GM12878 (cell line): ENCODE measurements at regions not wholly inside any gene's neighbourhood (a gene's known extent, or its start where the extent isn't known, plus 50 kb on each side); places are given as distances from the start of the nearest gene placed in this dataset.

Experiments used
- ATAC-seq: fragments of 200-7000 bp; cut with Tn5 transposase; 3 replicates; pipeline ENCODE4 v1.9.1; 2020; ENCODE audit warnings: mild to moderate bottlenecking, moderate library complexity
- BruUV-seq: library from RNA; stranded (reverse); fragments of 400-500 nt; replicated peaks from 2 replicates; lab custom pipeline; 2021; lab: Mats Ljungman, UMichigan
- CTCF ChIA-PET: fragments of 300-600 bp; sonication (Branson Sonifier 250); formaldehyde crosslinking; extraction: SDS; loops from one replicate; lab custom pipeline; 2021; ENCODE audit warnings: inconsistent platforms; lab: Yijun Ruan, JAX
- POLR2A ChIA-PET: fragments of 350-600 bp; formaldehyde crosslinking; extraction: SDS; loops from one replicate; lab custom pipeline; 2021; ENCODE audit warnings: inconsistent platforms; lab: Charles Lee
- RAD21 ChIA-PET: fragments of 300-600 bp; sonication (Branson Sonifier 250); formaldehyde crosslinking; loops from one replicate; lab custom pipeline; 2023; ENCODE audit warnings: antibody characterized with exemption; ENCODE audit not compliant: unreplicated experiment; lab: Charles Lee
- SMC1A ChIA-PET: fragments of 300-600 bp; sonication (Branson Sonifier 250); formaldehyde crosslinking; loops from one replicate; lab custom pipeline; 2023; ENCODE audit not compliant: unreplicated experiment, uncharacterized antibody; lab: Charles Lee
- DNase-seq: peaks from one replicate; pipeline ENCODE4 v3.0.0-alpha.2; 2011; ENCODE audit warnings: low read depth, low spot score
- FAIRE-seq: peaks from 3 replicates; lab custom pipeline; 2011; peaks lifted over from hg19 to GRCh38; lab: Jason Lieb, UNC
- H2AFZ ChIP-seq: 2 replicates; pipeline ENCODE4 v1.6.0; 2011; ENCODE audit warnings: low read depth, low read length, control low read depth; ENCODE audit not compliant: control insufficient read depth
- H3K27ac ChIP-seq: 2 replicates; pipeline ENCODE4 v1.5.1; 2011; ENCODE audit warnings: control low read depth; ENCODE audit not compliant: control insufficient read depth, insufficient read depth
- H3K27me3 ChIP-seq, 2 experiments: replicated peaks in 1 of 2; 2 replicates each; pipeline versions ENCODE4 v1.6.0 to v1.6.1; 2011; ENCODE audit warnings: low read length in 1 of 2; ENCODE audit not compliant: control insufficient read depth in 2 of 2, insufficient read depth in 2 of 2
- H3K36me3 ChIP-seq, 2 experiments: 2 replicates each; pipeline ENCODE4 v1.5.1; 2011; ENCODE audit warnings: low read length in 1 of 2; ENCODE audit not compliant: control insufficient read depth in 2 of 2, insufficient read depth in 2 of 2
- H3K4me1 ChIP-seq: 2 replicates; pipeline ENCODE4 v1.6.1; 2011; ENCODE audit warnings: mild to moderate bottlenecking, low read length, moderate library complexity, mixed read lengths; ENCODE audit not compliant: control insufficient read depth, insufficient read depth
- H3K4me2 ChIP-seq: 2 replicates; pipeline ENCODE4 v1.6.0; 2011; ENCODE audit warnings: control low read depth; ENCODE audit not compliant: control insufficient read depth, insufficient read depth
- H3K4me3 ChIP-seq: fragments of 200-600 bp; sonication (generic); 2 replicates; pipeline ENCODE4 v1.5.1; 2016
- H3K79me2 ChIP-seq: 2 replicates; pipeline ENCODE4 v1.6.0; 2011; ENCODE audit warnings: low read length; ENCODE audit not compliant: control insufficient read depth, insufficient read depth
- H3K9ac ChIP-seq: 2 replicates; pipeline ENCODE4 v1.8.0; 2011; ENCODE audit warnings: low read length, control low read depth, mixed read lengths; ENCODE audit not compliant: control insufficient read depth, insufficient read depth
- H3K9me3 ChIP-seq: replicated peaks from 3 replicates; pipeline ENCODE4 v1.5.1; 2011; ENCODE audit warnings: mild to moderate bottlenecking, low read length; ENCODE audit not compliant: control insufficient read depth, insufficient read depth
- H4K20me1 ChIP-seq: 2 replicates; pipeline ENCODE4 v1.6.0; 2011; ENCODE audit not compliant: control insufficient read depth, insufficient read depth
- CHD1 ChIP-seq: IDR thresholded peaks from 2 replicates; pipeline ENCODE4 v1.6.1; 2012; ENCODE audit warnings: low read depth, low read length, improper control_type of control experiment
- CREM ChIP-seq: IDR thresholded peaks from 2 replicates; pipeline ENCODE4 v1.6.1; 2014; ENCODE audit warnings: antibody characterized with exemption, low read depth
- EP300 ChIP-seq, 2 experiments: fragments of 150-350 bp in 1 of 2; IDR thresholded peaks; 2 replicates each; pipeline ENCODE4 v1.6.1; 2011 to 2012; ENCODE audit warnings: low read depth in 2 of 2, low read length in 2 of 2, borderline replicate concordance in 1 of 2, improper control_type of control experiment in 1 of 2, inconsistent platforms in 1 of 2; ENCODE audit not compliant: control insufficient read depth in 1 of 2
- EZH2 ChIP-seq: IDR thresholded peaks from 2 replicates; pipeline ENCODE4 v1.6.1; 2012; ENCODE audit warnings: low read depth, mild to moderate bottlenecking, control low read depth, inconsistent platforms, low read length, borderline replicate concordance; ENCODE audit not compliant: control insufficient read depth
- HDGF ChIP-seq: fragments of 450-650 bp; IDR thresholded peaks from 2 replicates; pipeline ENCODE4 v1.6.1; 2016; ENCODE audit warnings: antibody characterized with exemption
- IKZF1 ChIP-seq: fragments of 450-650 bp; conservative IDR thresholded peaks from 2 replicates; pipeline ENCODE4 v1.6.1; 2017; ENCODE audit warnings: antibody characterized with exemption, mild to moderate bottlenecking
- KDM1A ChIP-seq: fragments of 200-600 bp; sonication (generic); IDR thresholded peaks from 2 replicates; pipeline ENCODE4 v1.6.1; 2016; ENCODE audit warnings: borderline replicate concordance
- NR2C2 ChIP-seq: IDR thresholded peaks from 2 replicates; pipeline ENCODE4 v1.6.1; 2011; ENCODE audit warnings: borderline replicate concordance, low read depth; ENCODE audit not compliant: control insufficient read depth, insufficient read length
- SP1 ChIP-seq: IDR thresholded peaks from one replicate; pipeline ENCODE4 v1.6.1; 2011; ENCODE audit warnings: low read depth, low read length
- SPI1 ChIP-seq: IDR thresholded peaks from 2 replicates; pipeline ENCODE4 v1.6.1; 2011; ENCODE audit warnings: low read depth, mild to moderate bottlenecking, low read length, moderate library complexity, borderline replicate concordance; ENCODE audit not compliant: insufficient read depth
- SUPT20H ChIP-seq: IDR thresholded peaks from 2 replicates; pipeline ENCODE4 v1.6.1; 2011; ENCODE audit warnings: low read depth, mild to moderate bottlenecking, low read length, moderate library complexity, borderline replicate concordance; ENCODE audit not compliant: control insufficient read depth
- ZZZ3 ChIP-seq: IDR thresholded peaks from 2 replicates; pipeline ENCODE4 v1.6.1; 2011; ENCODE audit warnings: low read depth; ENCODE audit not compliant: control insufficient read depth, insufficient read length
- in situ Hi-C: fragments of 300-500 bp; cut with MboI; formaldehyde crosslinking; loops from 9 replicates; pipeline ENCODE4 v1.14.3; 2018; ENCODE audit warnings: mixed read lengths
- intact Hi-C: fragments of 100-400 bp; cut with micrococcal nuclease; formaldehyde crosslinking; loops from one replicate; pipeline ENCODE4 v1.14.2; 2022; ENCODE audit not compliant: unreplicated experiment
- TF ChIP-seq, protein P1 (sequence below): IDR thresholded peaks from 2 replicates; pipeline ENCODE4 v1.6.1; 2011; ENCODE audit warnings: borderline replicate concordance, low read depth, mild to moderate bottlenecking, moderate library complexity, mixed read lengths, low read length; ENCODE audit not compliant: insufficient read depth; ENCODE audit errors: extremely low read length
- TF ChIP-seq, protein P2 (sequence below): fragments of 450-650 bp; conservative IDR thresholded peaks from 2 replicates; pipeline ENCODE4 v1.6.1; 2017; ENCODE audit warnings: mild to moderate bottlenecking, moderate library complexity
- TF ChIP-seq, protein P3 (sequence below): fragments of 450-650 bp; IDR thresholded peaks from 2 replicates; pipeline ENCODE4 v1.6.1; 2018; ENCODE audit warnings: borderline replicate concordance, mild to moderate bottlenecking; ENCODE audit not compliant: partially characterized antibody
- TF ChIP-seq, protein P4 (sequence below): fragments of 150-350 bp; IDR thresholded peaks from 2 replicates; pipeline ENCODE4 v1.6.1; 2014; ENCODE audit warnings: mild to moderate bottlenecking, low read depth, low read length

DNA sequence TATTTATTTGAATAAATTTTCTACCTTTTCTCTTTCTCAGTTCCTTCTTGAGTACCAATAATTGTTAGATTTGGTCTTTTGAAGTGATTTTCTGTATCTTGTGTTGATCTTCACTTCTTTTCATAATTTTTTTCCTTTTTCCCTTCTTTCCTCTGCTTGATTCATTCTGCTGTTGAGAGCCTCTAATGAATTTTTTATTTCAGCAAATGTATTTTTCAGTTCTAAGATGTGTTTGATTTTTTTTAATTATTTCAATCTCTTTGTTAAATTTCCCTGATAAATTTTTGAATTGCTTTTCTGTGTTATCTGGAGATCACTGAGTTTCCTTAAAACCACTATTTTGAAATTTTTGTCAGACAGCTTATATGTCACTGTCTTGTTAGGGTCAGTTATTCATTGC lies 155.4 kb upstream of the IL15 start:
- ChIA-PET POLR2A (no interaction called here), CTCF (no interaction called here), SMC1A (no interaction called here)
- intact Hi-C loops = no loop called here
- H2AFZ ChIP-seq = no peak overlapping the region
- no peaks in the 10 kb centered on the region for H3K4me1 ChIP-seq
- no peak overlapping the region for H3K4me3 ChIP-seq
- no peak overlapping the region for H3K4me2 ChIP-seq
- TF ChIP-seq CREM (no peak), IKZF1 (no peak), ZZZ3 (no peak), KDM1A (no peak), CHD1 (no peak), SP1 (no peak), SUPT20H (no peak), NR2C2 (no peak), EZH2 (no peak), SPI1 (no peak), HDGF (no peak), EP300 (IDR thresholded peaks at IDR 0.05; ENCODE audit: borderline replicate concordance in 1 of 2, control insufficient read depth in 1 of 2, low read depth in 2 of 2, low read length in 2 of 2) (no peak)
- TF ChIP-seq, protein P1, sequence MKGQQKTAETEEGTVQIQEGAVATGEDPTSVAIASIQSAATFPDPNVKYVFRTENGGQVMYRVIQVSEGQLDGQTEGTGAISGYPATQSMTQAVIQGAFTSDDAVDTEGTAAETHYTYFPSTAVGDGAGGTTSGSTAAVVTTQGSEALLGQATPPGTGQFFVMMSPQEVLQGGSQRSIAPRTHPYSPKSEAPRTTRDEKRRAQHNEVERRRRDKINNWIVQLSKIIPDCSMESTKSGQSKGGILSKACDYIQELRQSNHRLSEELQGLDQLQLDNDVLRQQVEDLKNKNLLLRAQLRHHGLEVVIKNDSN = no peak
- TF ChIP-seq, protein P2, sequence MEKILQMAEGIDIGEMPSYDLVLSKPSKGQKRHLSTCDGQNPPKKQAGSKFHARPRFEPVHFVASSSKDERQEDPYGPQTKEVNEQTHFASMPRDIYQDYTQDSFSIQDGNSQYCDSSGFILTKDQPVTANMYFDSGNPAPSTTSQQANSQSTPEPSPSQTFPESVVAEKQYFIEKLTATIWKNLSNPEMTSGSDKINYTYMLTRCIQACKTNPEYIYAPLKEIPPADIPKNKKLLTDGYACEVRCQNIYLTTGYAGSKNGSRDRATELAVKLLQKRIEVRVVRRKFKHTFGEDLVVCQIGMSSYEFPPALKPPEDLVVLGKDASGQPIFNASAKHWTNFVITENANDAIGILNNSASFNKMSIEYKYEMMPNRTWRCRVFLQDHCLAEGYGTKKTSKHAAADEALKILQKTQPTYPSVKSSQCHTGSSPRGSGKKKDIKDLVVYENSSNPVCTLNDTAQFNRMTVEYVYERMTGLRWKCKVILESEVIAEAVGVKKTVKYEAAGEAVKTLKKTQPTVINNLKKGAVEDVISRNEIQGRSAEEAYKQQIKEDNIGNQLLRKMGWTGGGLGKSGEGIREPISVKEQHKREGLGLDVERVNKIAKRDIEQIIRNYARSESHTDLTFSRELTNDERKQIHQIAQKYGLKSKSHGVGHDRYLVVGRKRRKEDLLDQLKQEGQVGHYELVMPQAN = no peak
- TF ChIP-seq, protein P3, sequence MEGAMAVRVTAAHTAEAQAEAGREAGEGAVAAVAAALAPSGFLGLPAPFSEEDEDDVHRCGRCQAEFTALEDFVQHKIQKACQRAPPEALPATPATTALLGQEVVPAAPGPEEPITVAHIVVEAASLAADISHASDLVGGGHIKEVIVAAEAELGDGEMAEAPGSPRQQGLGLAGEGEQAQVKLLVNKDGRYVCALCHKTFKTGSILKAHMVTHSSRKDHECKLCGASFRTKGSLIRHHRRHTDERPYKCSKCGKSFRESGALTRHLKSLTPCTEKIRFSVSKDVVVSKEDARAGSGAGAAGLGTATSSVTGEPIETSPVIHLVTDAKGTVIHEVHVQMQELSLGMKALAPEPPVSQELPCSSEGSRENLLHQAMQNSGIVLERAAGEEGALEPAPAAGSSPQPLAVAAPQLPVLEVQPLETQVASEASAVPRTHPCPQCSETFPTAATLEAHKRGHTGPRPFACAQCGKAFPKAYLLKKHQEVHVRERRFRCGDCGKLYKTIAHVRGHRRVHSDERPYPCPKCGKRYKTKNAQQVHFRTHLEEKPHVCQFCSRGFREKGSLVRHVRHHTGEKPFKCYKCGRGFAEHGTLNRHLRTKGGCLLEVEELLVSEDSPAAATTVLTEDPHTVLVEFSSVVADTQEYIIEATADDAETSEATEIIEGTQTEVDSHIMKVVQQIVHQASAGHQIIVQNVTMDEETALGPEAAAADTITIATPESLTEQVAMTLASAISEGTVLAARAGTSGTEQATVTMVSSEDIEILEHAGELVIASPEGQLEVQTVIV = no peak
- TF ChIP-seq, protein P4, sequence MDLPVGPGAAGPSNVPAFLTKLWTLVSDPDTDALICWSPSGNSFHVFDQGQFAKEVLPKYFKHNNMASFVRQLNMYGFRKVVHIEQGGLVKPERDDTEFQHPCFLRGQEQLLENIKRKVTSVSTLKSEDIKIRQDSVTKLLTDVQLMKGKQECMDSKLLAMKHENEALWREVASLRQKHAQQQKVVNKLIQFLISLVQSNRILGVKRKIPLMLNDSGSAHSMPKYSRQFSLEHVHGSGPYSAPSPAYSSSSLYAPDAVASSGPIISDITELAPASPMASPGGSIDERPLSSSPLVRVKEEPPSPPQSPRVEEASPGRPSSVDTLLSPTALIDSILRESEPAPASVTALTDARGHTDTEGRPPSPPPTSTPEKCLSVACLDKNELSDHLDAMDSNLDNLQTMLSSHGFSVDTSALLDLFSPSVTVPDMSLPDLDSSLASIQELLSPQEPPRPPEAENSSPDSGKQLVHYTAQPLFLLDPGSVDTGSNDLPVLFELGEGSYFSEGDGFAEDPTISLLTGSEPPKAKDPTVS = no peak
- TF ChIP-seq, all 136 proteins: peak for 0
- Histone ChIP-seq H3K27me3 (no peaks in the 10 kb centered on the region), H3K9me3 (peaks cover 5% of the 10 kb centered on the region), H4K20me1 (no peaks in the 10 kb centered on the region), H3K27ac (no peak overlapping the region), H3K79me2 (no peaks in the 10 kb centered on the region), H3K9ac (no peak overlapping the region), H3K36me3 (no peaks in the 10 kb centered on the region)
- RAD21 ChIA-PET = no interaction called here
- DNase-seq = no peak
- BruUV-seq = no TSS peak
- no peak for ATAC-seq
- in situ Hi-C loops = no loop called here
- FAIRE-seq = no peak
